Cardiac muscle cell (in vitro differentiated cells and primary cell): ENCODE measurements at regions not wholly inside any gene's neighbourhood (a gene's known extent, or its start where the extent isn't known, plus 50 kb on each side); places are given as distances from the start of the nearest gene placed in this dataset.

Experiments used
- DNase-seq, 2 donors: peaks; one replicate each; pipeline versions ENCODE4 v3.0.0 to v3.0.0-alpha.2; 2010 to 2017; ENCODE audit warnings: low read depth in 1 of 2, low spot score in 1 of 2
- H3K27ac ChIP-seq: fragments of 200-600 bp; sonication (generic); 2 replicates; pipeline ENCODE4 v1.5.1; 2016
- H3K27me3 ChIP-seq: fragments of 200-600 bp; sonication (generic); 2 replicates; pipeline ENCODE4 v1.6.0; 2016; ENCODE audit warnings: control low read depth
- H3K36me3 ChIP-seq: fragments of 200-600 bp; sonication (generic); 2 replicates; pipeline ENCODE4 v1.5.1; 2016; ENCODE audit warnings: control low read depth
- H3K4me1 ChIP-seq: fragments of 200-600 bp; sonication (generic); 2 replicates; pipeline ENCODE4 v1.8.1; 2017; ENCODE audit warnings: low read depth, mild to moderate bottlenecking, mixed run types
- H3K4me3 ChIP-seq: fragments of 200-600 bp; sonication (generic); 2 replicates; pipeline ENCODE4 v1.5.1; 2016; ENCODE audit warnings: mild to moderate bottlenecking
- H3K9me3 ChIP-seq: fragments of 200-600 bp; sonication (generic); 2 replicates; pipeline ENCODE4 v1.5.1; 2017; ENCODE audit warnings: low read depth, mild to moderate bottlenecking, control low read depth
- CTCF ChIP-seq: IDR thresholded peaks from 2 replicates; pipeline ENCODE4 v1.5.1; 2012; ENCODE audit warnings: low read depth, mild to moderate bottlenecking, low read length

GRCh38 chr7:51455086-51455485 is 138.5 kb upstream of the COBL start:
- TF ChIP-seq CTCF: no peak
- DNase-seq: no peak
- Histone ChIP-seq H3K4me1 (peaks cover 7% of the 10 kb centered on the region), H3K27me3 (no peaks in the 10 kb centered on the region), H3K4me3 (no peak overlapping the region), H3K36me3 (no peaks in the 10 kb centered on the region), H3K9me3 (no peaks in the 10 kb centered on the region), H3K27ac (no peak overlapping the region)

- no peak for TF ChIP-seq CTCF
- no peak for DNase-seq
- Histone ChIP-seq H3K36me3 (no peaks in the 10 kb centered on the region), H3K9me3 (no peaks in the 10 kb centered on the region), H3K27ac (no peak overlapping the region), H3K27me3 (no peaks in the 10 kb centered on the region), H3K4me3 (no peak overlapping the region), H3K4me1 (peaks cover 7% of the 10 kb centered on the region)
These were observed 136.1 kb upstream of the COBL start for GRCh38 chr7:51452694-51453093.

GRCh38 chr7:51451751-51452476 is 135.3 kb upstream of the COBL start:
- no peak for TF ChIP-seq CTCF
- Histone ChIP-seq H3K36me3 (no peaks in the 10 kb centered on the region), H3K27me3 (no peaks in the 10 kb centered on the region), H3K4me1 (peaks cover 7% of the 10 kb centered on the region), H3K4me3 (no peak overlapping the region), H3K9me3 (no peaks in the 10 kb centered on the region), H3K27ac (no peak overlapping the region)
- no peak for DNase-seq

GRCh38 chr7:51450541-51450940 is 133.9 kb upstream of the COBL start:
- no peaks in the 10 kb centered on the region for H3K9me3 ChIP-seq

GRCh38 chr7:51446785-51447184 is 130.2 kb upstream of the COBL start:
- Histone ChIP-seq H3K36me3 (no peaks in the 10 kb centered on the region), H3K9me3 (no peaks in the 10 kb centered on the region), H3K27ac (no peak overlapping the region), H3K27me3 (no peaks in the 10 kb centered on the region), H3K4me3 (no peak overlapping the region), H3K4me1 (no peaks in the 10 kb centered on the region)
- no peak for TF ChIP-seq CTCF
- no peak for DNase-seq

More at GRCh38 chr7:51450541-51450940, 133.9 kb upstream of the COBL start:
- H3K4me1 ChIP-seq: peaks cover 3% of the 10 kb centered on the region
- no peak overlapping the region for H3K4me3 ChIP-seq
- no peak for DNase-seq
- no peak overlapping the region for H3K27ac ChIP-seq
- H3K36me3 ChIP-seq: no peaks in the 10 kb centered on the region
- no peak for TF ChIP-seq CTCF
- H3K27me3 ChIP-seq: no peaks in the 10 kb centered on the region
